ENCODE measurements at regions not wholly inside any gene's neighbourhood (a gene's known extent, or its start where the extent isn't known, plus 50 kb on each side); places are given as distances from the start of the nearest gene placed in this dataset.
A peak's percentile ranks its signal among the peaks of the same experiment; 100 is the strongest.

- TF ChIP-seq BRF2 (IDR thresholded peaks at IDR 0.05; ENCODE audit: borderline replicate concordance, insufficient read depth, insufficient read length) = no peak
- TF ChIP-seq FOXM1 (IDR thresholded peaks at IDR 0.05; ENCODE audit: low read depth) = peak; percentile 38; the same call in 1 of the 2 replicates
- TF ChIP-seq FOXM1 (CRISPR knock-in tag; IDR thresholded peaks at IDR 0.05; ENCODE audit: low read depth) = no peak
- TF ChIP-seq MNT (conservative IDR thresholded peaks at IDR 0.05) = no peak
- TF ChIP-seq TEAD4 (IDR thresholded peaks at IDR 0.05; ENCODE audit: low read length) = peak; percentile 85
- no peak for TF ChIP-seq TEAD4 (CRISPR knock-in tag; IDR thresholded peaks at IDR 0.05; ENCODE audit: borderline replicate concordance)
- no peak for TF ChIP-seq TAF1 (IDR thresholded peaks at IDR 0.05; ENCODE audit: control insufficient read depth, extremely low read depth, insufficient read depth, low read length, severe bottlenecking)
- no peak for TF ChIP-seq THRA (IDR thresholded peaks at IDR 0.05)
- TF ChIP-seq RNF219 (CRISPR knock-in tag; IDR thresholded peaks at IDR 0.05) = no peak
- no peak for TF ChIP-seq TARDBP (IDR thresholded peaks at IDR 0.05)
- TF ChIP-seq ZMIZ1 (IDR thresholded peaks at IDR 0.05; ENCODE audit: low read depth in 2 of 2, low read length in 2 of 2) = no peak
- peak in 1 of 2 experiments; percentile 71; a peak in 2 of 4 replicates for TF ChIP-seq RCOR1 (IDR thresholded peaks at IDR 0.05; ENCODE audit: borderline replicate concordance in 1 of 2, low read depth in 2 of 2, low read length in 2 of 2)
- no peak for TF ChIP-seq CBX3 (IDR thresholded peaks at IDR 0.05; ENCODE audit: borderline replicate concordance in 1 of 2, low read length in 2 of 2)
- peak; percentile 76 for TF ChIP-seq CBFA2T3 (IDR thresholded peaks at IDR 0.05)
- no peak for TF ChIP-seq MAFG (tag; conservative IDR thresholded peaks at IDR 0.05)
- peak; percentile 34; the same call in 1 of the 2 replicates for TF ChIP-seq SMARCE1 (IDR thresholded peaks at IDR 0.05)
- no peak for TF ChIP-seq PPARD (CRISPR knock-in tag; IDR thresholded peaks at IDR 0.05)
- TF ChIP-seq HEY1 (CRISPR knock-in tag; IDR thresholded peaks at IDR 0.05; ENCODE audit: borderline replicate concordance) = no peak
- no peak for TF ChIP-seq SP2 (IDR thresholded peaks at IDR 0.05; ENCODE audit: extremely low read depth, low read depth, low read length, poor library complexity, severe bottlenecking)
Measured at GRCh38 chr12:98425859-98426258, 89.5 kb upstream of the TMPO start (continued).

All from K562 (cell line).